Esophagus muscularis mucosa (tissue), 4 donors: ENCODE measurements at regions not wholly inside any gene's neighbourhood (a gene's known extent, or its start where the extent isn't known, plus 50 kb on each side); places are given as distances from the start of the nearest gene placed in this dataset.

Experiments
- DNase-seq: peaks from one replicate; pipeline ENCODE4 v3.0.0-alpha.2; 2017; ENCODE audit errors: extremely low spot score
- H3K27ac ChIP-seq, 4 donors: fragments of 200-600 bp; sonication (generic); replicated peaks in 1 of 4; 1 replicate in 3 of 4; 2 replicates in 1 of 4; pipeline ENCODE4 v1.5.1; 2016 to 2019; ENCODE audit warnings: mild to moderate bottlenecking in 1 of 4
- H3K27me3 ChIP-seq, 4 donors: fragments of 200-600 bp; sonication (generic); one replicate each; pipeline versions ENCODE4 v1.5.1 to v1.6.0; 2016 to 2019
- H3K36me3 ChIP-seq, 4 donors: fragments of 200-600 bp; sonication (generic); one replicate each; pipeline ENCODE4 v1.5.1; 2016 to 2019
- H3K4me1 ChIP-seq, 4 donors: fragments of 200-600 bp; sonication (generic); one replicate each; pipeline ENCODE4 v1.5.1; 2016 to 2019
- H3K4me3 ChIP-seq, 4 donors: fragments of 200-600 bp; sonication (generic); 1 replicate in 2 of 4; 2 replicates in 2 of 4; pipeline ENCODE4 v1.5.1; 2016 to 2019; ENCODE audit warnings: mild to moderate bottlenecking in 4 of 4, moderate library complexity in 1 of 4
- H3K9me3 ChIP-seq, 4 donors: fragments of 200-600 bp; sonication (generic); 1 replicate in 3 of 4; 2 replicates in 1 of 4; pipeline ENCODE4 v1.5.1; 2016 to 2019
- CTCF ChIP-seq, 3 experiments: fragments of 200-600 bp in 2 of 3; fragments of 450-650 bp in 1 of 3; sonication (generic) in 2 of 3; IDR thresholded peaks; one replicate each; pipeline ENCODE4 v1.5.1; 2017 to 2019; ENCODE audit warnings: antibody characterized with exemption in 3 of 3, mild to moderate bottlenecking in 2 of 3, moderate library complexity in 1 of 3
- EP300 ChIP-seq: sonication (generic); formaldehyde crosslinking; IDR thresholded peaks from one replicate; pipeline ENCODE4 v1.6.1; 2017; ENCODE audit warnings: antibody characterized with exemption
- POLR2A ChIP-seq: fragments of 450-650 bp; IDR thresholded peaks from one replicate; pipeline ENCODE4 v1.6.1; 2017; ENCODE audit warnings: antibody characterized with exemption, moderate library complexity, mild to moderate bottlenecking, low read depth
- POLR2AphosphoS5 ChIP-seq, 2 donors: sonication (generic); formaldehyde crosslinking; IDR thresholded peaks; one replicate each; pipeline ENCODE4 v1.6.1; 2017; ENCODE audit warnings: antibody characterized with exemption in 2 of 2
- WGBS: methylation state at CpG from one replicate; pipeline ENCODE4 v1.1.5; 2018; 5-methylcytosine and 5-hydroxymethylcytosine counted together
- intact Hi-C: fragments of 100-400 bp; cut with DNase I; formaldehyde crosslinking; loops from one replicate; pipeline ENCODE4 v1.15.1; 2023

GRCh38 chr13:21237081-21237480, 60.6 kb downstream of the MRPL57 start:
- intact Hi-C loops = no loop called here
- TF ChIP-seq EP300 (no peak), CTCF (IDR thresholded peaks at IDR 0.05) (no peak), POLR2AphosphoS5 (IDR thresholded peaks at IDR 0.05) (no peak), POLR2A (no peak)
- Histone ChIP-seq H3K27ac (no peak overlapping the region), H3K9me3 (no peaks in the 10 kb centered on the region), H3K4me3 (no peak overlapping the region), H3K27me3 (no peaks in the 10 kb centered on the region), H3K4me1 (no peaks in the 10 kb centered on the region), H3K36me3 (no peaks in the 10 kb centered on the region)
- 74% methylated on average over 7 of the region's 9 CpGs for WGBS
- DNase-seq = peak; percentile 31

- 46% methylated on average over 2 of the region's 2 CpGs for WGBS
- Histone ChIP-seq H3K9me3 (no peaks in the 10 kb centered on the region), H3K27me3 (no peaks in the 10 kb centered on the region), H3K27ac (no peak overlapping the region), H3K36me3 (no peaks in the 10 kb centered on the region), H3K4me1 (peaks cover 0 to 4% (median 2%) of the 10 kb centered on the region in 4 donors), H3K4me3 (no peak overlapping the region)
- no peak for DNase-seq
- TF ChIP-seq CTCF (IDR thresholded peaks at IDR 0.05) (no peak), POLR2A (no peak), POLR2AphosphoS5 (IDR thresholded peaks at IDR 0.05) (no peak), EP300 (no peak)
- intact Hi-C loops = no loop called here
Measured at GRCh38 chr13:21238267-21238666, 61.8 kb downstream of the MRPL57 start.

- H3K9me3 ChIP-seq = no peaks in the 10 kb centered on the region
- DNase-seq = peak; percentile 87
- peaks cover 5 to 17% (median 8%) of the 10 kb centered on the region in 4 donors for H3K4me1 ChIP-seq
- no peaks in the 10 kb centered on the region for H3K36me3 ChIP-seq
- WGBS = 44% methylated on average over 4 of the region's 8 CpGs
- no peak overlapping the region for H3K4me3 ChIP-seq
- no peak for TF ChIP-seq POLR2A
- TF ChIP-seq POLR2AphosphoS5 (IDR thresholded peaks at IDR 0.05) = no peak
- no peak for TF ChIP-seq EP300
- TF ChIP-seq CTCF (IDR thresholded peaks at IDR 0.05) = no peak
- H3K27ac ChIP-seq = no peak overlapping the region
- intact Hi-C loops = no loop called here
- no peaks in the 10 kb centered on the region for H3K27me3 ChIP-seq
Measured at GRCh38 chr13:21240586-21240985, 64.1 kb downstream of the MRPL57 start.

- H3K27ac ChIP-seq = no peak overlapping the region
- DNase-seq = peak; percentile 78
- no peaks in the 10 kb centered on the region for H3K27me3 ChIP-seq
- H3K36me3 ChIP-seq = no peaks in the 10 kb centered on the region
- H3K4me1 ChIP-seq = peaks cover 5 to 17% (median 8%) of the 10 kb centered on the region in 4 donors
- intact Hi-C loops = no loop called here
- no peak for TF ChIP-seq POLR2A
- TF ChIP-seq CTCF (IDR thresholded peaks at IDR 0.05) = no peak
- no peak for TF ChIP-seq EP300
- no peak for TF ChIP-seq POLR2AphosphoS5 (IDR thresholded peaks at IDR 0.05)
- no peak overlapping the region for H3K4me3 ChIP-seq
- no peaks in the 10 kb centered on the region for H3K9me3 ChIP-seq
- 88% methylated on average over 9 of the region's 9 CpGs for WGBS
Measured at GRCh38 chr13:21242236-21242635, 65.8 kb downstream of the MRPL57 start.
